ENCODE measurements at regions not wholly inside any gene's neighbourhood (a gene's known extent, or its start where the extent isn't known, plus 50 kb on each side); places are given as distances from the start of the nearest gene placed in this dataset.
"Not testable (repeated sequence)": the region's sequence is repeated elsewhere in the genome, so short reads cannot be mapped to it uniquely, and the experiment has no call there.

- no peak for DNase-seq
Observed at GRCh38 chr6:16822975-16823717, 61.9 kb upstream of the ATXN1 start.

- no peak for DNase-seq
Observed at GRCh38 chr6:16822529-16822928, 61.3 kb upstream of the ATXN1 start.

- DNase-seq = no peak
Observed at GRCh38 chr6:16821834-16822264, 60.6 kb upstream of the ATXN1 start.

- not testable (repeated sequence) for DNase-seq
Observed at GRCh38 chr6:16820262-16820661, 59.0 kb upstream of the ATXN1 start.

- DNase-seq = no peak
Observed at GRCh38 chr6:16819752-16820151, 58.5 kb upstream of the ATXN1 start.

- DNase-seq = no peak
Observed at GRCh38 chr6:16818992-16819626, 57.8 kb upstream of the ATXN1 start.

- no peak for DNase-seq
Observed at GRCh38 chr6:16817594-16817993, 56.3 kb upstream of the ATXN1 start.

- no peak for DNase-seq
Observed at GRCh38 chr6:16816891-16817290, 55.6 kb upstream of the ATXN1 start.

- no peak for DNase-seq
Observed at GRCh38 chr6:16812993-16813392, 51.7 kb upstream of the ATXN1 start.

- DNase-seq = no peak
Observed at GRCh38 chr6:16811277-16811979, 50.2 kb upstream of the ATXN1 start.
